ENCODE measurements at regions not wholly inside any gene's neighbourhood (a gene's known extent, or its start where the extent isn't known, plus 50 kb on each side); places are given as distances from the start of the nearest gene placed in this dataset.

GRCh38 chr11:81959341-81959740 is 774.3 kb downstream of the FAM181B start:
- TF ChIP-seq CTCF (IDR thresholded peaks at IDR 0.05; ENCODE audit: control extremely low read depth in 1 of 3, insufficient read depth in 1 of 3, low read depth in 1 of 3, low read length in 3 of 3) (no peak), EZH2 (IDR thresholded peaks at IDR 0.05; ENCODE audit: low read depth, low read length, severe bottlenecking) (no peak), RFX5 (IDR thresholded peaks at IDR 0.05; ENCODE audit: borderline replicate concordance, low read depth, low read length) (no peak), POLR2A (IDR thresholded peaks at IDR 0.05; ENCODE audit: control extremely low read depth in 1 of 2, low read depth in 2 of 2, low read length in 2 of 2) (no peak), ASH2L (IDR thresholded peaks at IDR 0.05; ENCODE audit: low read length) (no peak), MAX (IDR thresholded peaks at IDR 0.05) (no peak), ATF2 (IDR thresholded peaks at IDR 0.05; ENCODE audit: low read length) (no peak), HDAC2 (IDR thresholded peaks at IDR 0.05; ENCODE audit: borderline replicate concordance in 1 of 2, low read depth in 2 of 2, low read length in 2 of 2) (no peak), RNF2 (IDR thresholded peaks at IDR 0.05; ENCODE audit: borderline replicate concordance, low read depth, low read length, missing control alignments, poor library complexity, severe bottlenecking) (no peak), JUND (IDR thresholded peaks at IDR 0.05; ENCODE audit: low read length) (no peak)

Measured in H1 (cell line).